Adrenal gland (tissue), 5 donors: ENCODE measurements at regions not wholly inside any gene's neighbourhood (a gene's known extent, or its start where the extent isn't known, plus 50 kb on each side); places are given as distances from the start of the nearest gene placed in this dataset.

Source experiments
- POLR2A ChIP-seq, 2 donors: fragments of 450-650 bp; IDR thresholded peaks; one replicate each; pipeline ENCODE4 v1.6.1; 2017; ENCODE audit warnings: antibody characterized with exemption in 2 of 2, mild to moderate bottlenecking in 2 of 2, moderate library complexity in 1 of 2
- TF ChIP-seq, protein P1 (sequence below), 6 experiments: fragments of 450-650 bp in 4 of 6; fragments of 200-600 bp in 2 of 6; sonication (generic) in 1 of 6; IDR thresholded peaks; 1 replicate in 5 of 6; 2 replicates in 1 of 6; pipeline versions ENCODE4 v1.5.1 to v1.8.0; 2016 to 2021; ENCODE audit warnings: antibody characterized with exemption in 6 of 6, mild to moderate bottlenecking in 2 of 6, moderate library complexity in 1 of 6
- donor health status: DM: no; HTN: no; CAD: no.

DNA sequence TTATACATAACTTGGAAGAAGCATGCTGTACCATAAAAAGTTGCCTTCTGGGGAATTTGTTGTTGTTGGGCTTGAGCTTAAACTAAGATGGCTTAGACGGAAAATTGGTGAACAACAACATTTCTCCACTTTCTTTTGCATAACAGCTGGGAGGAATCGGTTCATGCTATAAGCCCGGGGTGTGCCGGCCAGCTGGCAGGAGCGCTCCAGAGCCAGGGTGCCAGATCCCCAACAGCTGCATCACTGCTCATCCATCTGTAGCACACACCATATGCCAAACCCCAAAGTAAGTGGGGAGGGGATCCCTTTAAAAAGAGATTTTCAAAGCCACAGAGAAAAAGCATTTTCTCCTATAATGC is 419.5 kb upstream of the ARGLU1 start:
- no peak for TF ChIP-seq POLR2A (IDR thresholded peaks at IDR 0.05)
- TF ChIP-seq, protein P1, sequence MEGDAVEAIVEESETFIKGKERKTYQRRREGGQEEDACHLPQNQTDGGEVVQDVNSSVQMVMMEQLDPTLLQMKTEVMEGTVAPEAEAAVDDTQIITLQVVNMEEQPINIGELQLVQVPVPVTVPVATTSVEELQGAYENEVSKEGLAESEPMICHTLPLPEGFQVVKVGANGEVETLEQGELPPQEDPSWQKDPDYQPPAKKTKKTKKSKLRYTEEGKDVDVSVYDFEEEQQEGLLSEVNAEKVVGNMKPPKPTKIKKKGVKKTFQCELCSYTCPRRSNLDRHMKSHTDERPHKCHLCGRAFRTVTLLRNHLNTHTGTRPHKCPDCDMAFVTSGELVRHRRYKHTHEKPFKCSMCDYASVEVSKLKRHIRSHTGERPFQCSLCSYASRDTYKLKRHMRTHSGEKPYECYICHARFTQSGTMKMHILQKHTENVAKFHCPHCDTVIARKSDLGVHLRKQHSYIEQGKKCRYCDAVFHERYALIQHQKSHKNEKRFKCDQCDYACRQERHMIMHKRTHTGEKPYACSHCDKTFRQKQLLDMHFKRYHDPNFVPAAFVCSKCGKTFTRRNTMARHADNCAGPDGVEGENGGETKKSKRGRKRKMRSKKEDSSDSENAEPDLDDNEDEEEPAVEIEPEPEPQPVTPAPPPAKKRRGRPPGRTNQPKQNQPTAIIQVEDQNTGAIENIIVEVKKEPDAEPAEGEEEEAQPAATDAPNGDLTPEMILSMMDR (IDR thresholded peaks at IDR 0.05): no peak
